B cell (primary cell): ENCODE measurements at regions not wholly inside any gene's neighbourhood (a gene's known extent, or its start where the extent isn't known, plus 50 kb on each side); places are given as distances from the start of the nearest gene placed in this dataset.
A peak's percentile ranks its signal among the peaks of the same experiment; 100 is the strongest.

ENCODE experiments used
- ATAC-seq: fragments of 200-7000 bp; cut with Tn5 transposase; one replicate; pipeline ENCODE4 v1.10.0; 2021; ENCODE audit warnings: low read depth, mild to moderate bottlenecking, moderate number of reproducible peaks, moderate library complexity
- CTCF ChIA-PET: fragments of 350-600 bp; sonication (Branson Sonifier 250); formaldehyde crosslinking; loops from one replicate; lab custom pipeline; 2021; ENCODE audit warnings: antibody characterized with exemption, inconsistent platforms; lab: Charles Lee
- POLR2A ChIA-PET: fragments of 350-600 bp; sonication (Branson Sonifier 250); formaldehyde crosslinking; loops from one replicate; lab custom pipeline; 2021; ENCODE audit warnings: antibody characterized with exemption; lab: Charles Lee
- DNase-seq: peaks from one replicate; pipeline ENCODE4 v3.0.0; 2013
- H2AFZ ChIP-seq: 2 replicates; pipeline ENCODE4 v1.6.1; 2012; ENCODE audit warnings: mild to moderate bottlenecking, low read depth, low read length; ENCODE audit not compliant: insufficient read depth, poor library complexity, severe bottlenecking
- H3K27ac ChIP-seq, 2 donors: 1 replicate in 1 of 2; 2 replicates in 1 of 2; pipeline ENCODE4 v1.5.1; 2012 to 2013; ENCODE audit warnings: low read length in 2 of 2, mild to moderate bottlenecking in 2 of 2, moderate library complexity in 1 of 2
- H3K27me3 ChIP-seq, 4 experiments: fragments of 200-600 bp in 1 of 4; sonication (generic) in 1 of 4; replicated peaks in 1 of 4; 1 replicate in 2 of 4; 2 replicates in 2 of 4; pipeline versions ENCODE4 v1.6.1 to v1.7.0; 2013 to 2016; ENCODE audit warnings: low read length in 3 of 4, mild to moderate bottlenecking in 2 of 4, mixed read lengths in 1 of 4, moderate library complexity in 1 of 4; ENCODE audit not compliant: insufficient read depth in 4 of 4, control insufficient read depth in 3 of 4; ENCODE audit errors: control extremely low read depth in 1 of 4
- H3K36me3 ChIP-seq, 2 experiments: replicated peaks in 1 of 2; 1 replicate in 1 of 2; 2 replicates in 1 of 2; pipeline versions ENCODE4 v1.6.1 to v1.7.1; 2013; ENCODE audit warnings: low read length in 1 of 2; ENCODE audit not compliant: insufficient read depth in 2 of 2, control insufficient read depth in 1 of 2; ENCODE audit errors: control extremely low read depth in 1 of 2, extremely low read depth in 1 of 2
- H3K4me1 ChIP-seq, 2 donors: fragments of 200-600 bp in 1 of 2; sonication (generic) in 1 of 2; 1 replicate in 1 of 2; 2 replicates in 1 of 2; pipeline versions ENCODE4 v1.5.1 to v1.6.1; 2013 to 2017; ENCODE audit warnings: low read length in 2 of 2; ENCODE audit not compliant: control insufficient read depth in 2 of 2, insufficient read depth in 2 of 2
- H3K4me2 ChIP-seq: replicated peaks from 2 replicates; pipeline ENCODE3; 2012; ENCODE audit warnings: mild to moderate bottlenecking, low read depth, low read length; ENCODE audit not compliant: poor library complexity, severe bottlenecking
- H3K4me3 ChIP-seq, 5 experiments: fragments of 200-600 bp in 1 of 5; sonication (generic) in 1 of 5; 1 replicate in 3 of 5; 2 replicates in 2 of 5; pipeline versions ENCODE4 v1.5.1 to v1.7.0; 2011 to 2016; ENCODE audit warnings: low read length in 4 of 5, mild to moderate bottlenecking in 4 of 5, low read depth in 2 of 5, control low read depth in 1 of 5, moderate library complexity in 1 of 5; ENCODE audit not compliant: insufficient read depth in 1 of 5; ENCODE audit errors: control extremely low read depth in 1 of 5, extremely low read depth in 1 of 5
- H3K79me2 ChIP-seq: fragments of 200-600 bp; sonication (generic); one replicate; pipeline ENCODE4 v1.6.0; 2016; ENCODE audit warnings: low read length; ENCODE audit not compliant: control insufficient read depth, insufficient read depth
- H3K9ac ChIP-seq: fragments of 200-600 bp; sonication (generic); 2 replicates; pipeline ENCODE4 v1.6.1; 2017; ENCODE audit warnings: mild to moderate bottlenecking, low read length, moderate library complexity
- H3K9me3 ChIP-seq, 3 donors: one replicate each; pipeline versions ENCODE4 v1.6.1 to v1.7.1; 2013; ENCODE audit warnings: low read length in 2 of 3; ENCODE audit not compliant: control insufficient read depth in 2 of 3, insufficient read depth in 1 of 3; ENCODE audit errors: control extremely low read depth in 1 of 3
- H4K20me1 ChIP-seq: 2 replicates; pipeline ENCODE4 v1.6.0; 2012; ENCODE audit warnings: mild to moderate bottlenecking, low read length; ENCODE audit not compliant: insufficient read depth, control insufficient read depth, poor library complexity, severe bottlenecking
- H3K27ac Mint-ChIP-seq: one replicate; pipeline ENCODE4 v1.8.0; 2021; ENCODE audit warnings: mixed read lengths
- H3K27me3 Mint-ChIP-seq: one replicate; pipeline ENCODE4 v1.8.0; 2021; ENCODE audit warnings: mixed read lengths
- H3K4me1 Mint-ChIP-seq: one replicate; pipeline ENCODE4 v1.8.0; 2021; ENCODE audit warnings: mixed read lengths
- H3K4me3 Mint-ChIP-seq: one replicate; pipeline ENCODE4 v1.8.0; 2021; ENCODE audit warnings: mixed read lengths
- H3K9me3 Mint-ChIP-seq: one replicate; pipeline ENCODE4 v1.8.0; 2022; ENCODE audit warnings: mixed read lengths; ENCODE audit not compliant: insufficient read depth
- CTCF ChIP-seq: fragments of 200-600 bp; IDR thresholded peaks from one replicate; pipeline ENCODE4 v1.8.0; 2022; ENCODE audit warnings: antibody characterized with exemption, mild to moderate bottlenecking
- EZH2 ChIP-seq: IDR thresholded peaks from 2 replicates; pipeline ENCODE4 v1.6.1; 2012; ENCODE audit warnings: borderline replicate concordance, low read depth, mild to moderate bottlenecking, moderate library complexity, low read length; ENCODE audit not compliant: insufficient read depth, poor library complexity, severe bottlenecking
- WGBS: methylation state at CpG from one replicate; pipeline ENCODE4 v1.1.5; 2013; ENCODE audit warnings: missing lambda C conversion rate; ENCODE audit not compliant: insufficient coverage; 5-methylcytosine and 5-hydroxymethylcytosine counted together
- intact Hi-C: fragments of 100-400 bp; cut with micrococcal nuclease; formaldehyde crosslinking; loops from one replicate; pipeline ENCODE4 v1.10.0; 2022

GRCh38 chr15:66849746-66850077, 147.7 kb downstream of the SMAD6 start:
- 94% methylated on average over 3 of the region's 4 CpGs for WGBS
- Histone ChIP-seq H3K36me3 (no peaks in the 10 kb centered on the region), H3K4me2 (no peak overlapping the region), H4K20me1 (no peaks in the 10 kb centered on the region), H2AFZ (no peak overlapping the region), H3K9me3 (no peaks in the 10 kb centered on the region), H3K27ac (no peak overlapping the region), H3K9ac (no peak overlapping the region), H3K4me3 (no peak overlapping the region), H3K27me3 (peaks cover 0 to 14% (median 4%) of the 10 kb centered on the region in 4 experiments), H3K79me2 (no peaks in the 10 kb centered on the region), H3K4me1 (peaks cover 7 to 11% of the 10 kb centered on the region in 2 donors)
- intact Hi-C loops, result loop anchor here (5.0 kb wide), 1 partner anchor 77 kb away; no protein-coding TSS in a partner anchor
- Mint-ChIP-seq H3K4me1 (peaks cover 11% of the 10 kb centered on the region), H3K9me3 (no peaks in the 10 kb centered on the region), H3K27ac (no peak overlapping the region), H3K4me3 (no peak overlapping the region), H3K27me3 (peaks cover 11% of the 10 kb centered on the region)
- DNase-seq, result no peak
- CTCF ChIA-PET, result interaction anchor here (1.1 to 5.2 kb wide), 7 partner anchors 9 to 244 kb away, joined by 3 to 83 read pairs (median 4); no protein-coding TSS in a partner anchor
- TF ChIP-seq CTCF, result no peak
- TF ChIP-seq EZH2, result no peak
- ATAC-seq, result no peak
- POLR2A ChIA-PET, result no interaction called here

GRCh38 chr15:66850078-66850991, 148.3 kb downstream of the SMAD6 start:
- no peak for DNase-seq
- no peak overlapping the region for H3K4me3 ChIP-seq
- Mint-ChIP-seq H3K9me3 (no peaks in the 10 kb centered on the region), H3K27me3 (peaks cover 12% of the 10 kb centered on the region), H3K27ac (no peak overlapping the region), H3K4me1 (peaks cover 11% of the 10 kb centered on the region), H3K4me3 (no peak overlapping the region)
- H3K79me2 ChIP-seq, result no peaks in the 10 kb centered on the region
- no peak for ATAC-seq
- no peaks in the 10 kb centered on the region for H3K9me3 ChIP-seq
- intact Hi-C loops, result loop anchor here (5.0 kb wide), 1 partner anchor 78 kb away; no protein-coding TSS in a partner anchor
- TF ChIP-seq CTCF, result no peak
- TF ChIP-seq EZH2, result no peak
- H3K4me1 ChIP-seq, result peaks cover 7 to 11% of the 10 kb centered on the region in 2 donors
- H3K9ac ChIP-seq, result no peak overlapping the region
- ChIA-PET POLR2A (no interaction called here), CTCF (interaction anchor here (0.8 to 5.2 kb wide), 26 partner anchors 8 to 353 kb away, joined by 3 to 83 read pairs (median 8); partner anchors contain the start of gene SNAPC5)
- peaks cover 0 to 12% (median 4%) of the 10 kb centered on the region in 4 experiments for H3K27me3 ChIP-seq
- no peak overlapping the region for H2AFZ ChIP-seq
- peak overlapping the region; percentile 60 for H3K4me2 ChIP-seq
- no peaks in the 10 kb centered on the region for H4K20me1 ChIP-seq
- no peak overlapping the region for H3K27ac ChIP-seq
- H3K36me3 ChIP-seq, result no peaks in the 10 kb centered on the region
- WGBS, result 93% methylated on average over 25 of the region's 25 CpGs
